ENCODE measurements at regions not wholly inside any gene's neighbourhood (a gene's known extent, or its start where the extent isn't known, plus 50 kb on each side); places are given as distances from the start of the nearest gene placed in this dataset.

GRCh38 chr2:176699644-176700043, 430.4 kb downstream of the MTX2 start:
- H3K4me3 Mint-ChIP-seq: no peak overlapping the region
- H3K9me3 Mint-ChIP-seq: no peaks in the 10 kb centered on the region
- DNase-seq (ENCODE audit: low spot score in 2 of 2) (no peak), ATAC-seq (no peak)
- no peaks in the 10 kb centered on the region for H3K36me3 Mint-ChIP-seq
- no peak overlapping the region for H3K27ac Mint-ChIP-seq
- H3K4me1 Mint-ChIP-seq: no peaks in the 10 kb centered on the region

GRCh38 chr2:176702131-176702530, 432.9 kb downstream of the MTX2 start:
- Mint-ChIP-seq H3K9me3 (no peaks in the 10 kb centered on the region), H3K36me3 (no peaks in the 10 kb centered on the region), H3K4me1 (no peaks in the 10 kb centered on the region), H3K4me3 (no peak overlapping the region), H3K27ac (no peak overlapping the region)
- no peak for ATAC-seq
- no peak for DNase-seq (ENCODE audit: low spot score in 2 of 2)

- no peak for DNase-seq (ENCODE audit: low spot score in 2 of 2)
- Mint-ChIP-seq H3K9me3 (no peaks in the 10 kb centered on the region), H3K27ac (no peak overlapping the region)
Observed at GRCh38 chr2:176704282-176704858, 435.1 kb downstream of the MTX2 start.

GRCh38 chr2:176709149-176709951, 440.1 kb downstream of the MTX2 start:
- Mint-ChIP-seq H3K4me3 (no peak overlapping the region), H3K36me3 (no peaks in the 10 kb centered on the region), H3K9me3 (no peaks in the 10 kb centered on the region), H3K4me1 (no peaks in the 10 kb centered on the region), H3K27ac (no peak overlapping the region)
- no peak for DNase-seq (ENCODE audit: low spot score in 2 of 2)
- no peak for ATAC-seq

More at GRCh38 chr2:176704282-176704858, 435.1 kb downstream of the MTX2 start:
- no peak for ATAC-seq
- H3K36me3 Mint-ChIP-seq: no peaks in the 10 kb centered on the region
- H3K4me1 Mint-ChIP-seq: no peaks in the 10 kb centered on the region
- H3K4me3 Mint-ChIP-seq: no peak overlapping the region

- no peak overlapping the region for H3K4me3 Mint-ChIP-seq
- no peaks in the 10 kb centered on the region for H3K9me3 Mint-ChIP-seq
- no peaks in the 10 kb centered on the region for H3K4me1 Mint-ChIP-seq
- no peak for ATAC-seq
- no peak for DNase-seq (ENCODE audit: low spot score in 2 of 2)
- H3K27ac Mint-ChIP-seq: no peak overlapping the region
- H3K36me3 Mint-ChIP-seq: no peaks in the 10 kb centered on the region
Observed at GRCh38 chr2:176709991-176710390, 440.7 kb downstream of the MTX2 start.

GRCh38 chr2:176710657-176711186, 441.5 kb downstream of the MTX2 start:
- H3K36me3 Mint-ChIP-seq: no peaks in the 10 kb centered on the region
- H3K9me3 Mint-ChIP-seq: no peaks in the 10 kb centered on the region
- H3K4me3 Mint-ChIP-seq: no peak overlapping the region
- no peak overlapping the region for H3K27ac Mint-ChIP-seq
- no peak for DNase-seq (ENCODE audit: low spot score in 2 of 2)
- no peak for ATAC-seq
- no peaks in the 10 kb centered on the region for H3K4me1 Mint-ChIP-seq

- ATAC-seq (no peak), DNase-seq (ENCODE audit: low spot score in 2 of 2) (no peak)
- no peaks in the 10 kb centered on the region for H3K36me3 Mint-ChIP-seq
- H3K4me1 Mint-ChIP-seq: no peaks in the 10 kb centered on the region
- H3K27ac Mint-ChIP-seq: no peak overlapping the region
- no peak overlapping the region for H3K4me3 Mint-ChIP-seq
- H3K9me3 Mint-ChIP-seq: peaks cover 3% of the 10 kb centered on the region
Observed at GRCh38 chr2:176725873-176726645, 456.8 kb downstream of the MTX2 start.

- no peak overlapping the region for H3K4me3 Mint-ChIP-seq
- H3K9me3 Mint-ChIP-seq: no peaks in the 10 kb centered on the region
- no peaks in the 10 kb centered on the region for H3K36me3 Mint-ChIP-seq
- no peak for ATAC-seq
- H3K27ac Mint-ChIP-seq: no peak overlapping the region
- no peaks in the 10 kb centered on the region for H3K4me1 Mint-ChIP-seq
- DNase-seq (ENCODE audit: low spot score in 2 of 2): no peak
Observed at GRCh38 chr2:176727696-176728095, 458.5 kb downstream of the MTX2 start.

- no peak for DNase-seq (ENCODE audit: low spot score in 2 of 2)
- Mint-ChIP-seq H3K4me1 (no peaks in the 10 kb centered on the region), H3K4me3 (no peak overlapping the region), H3K27ac (no peak overlapping the region), H3K9me3 (no peaks in the 10 kb centered on the region), H3K36me3 (no peaks in the 10 kb centered on the region)
- no peak for ATAC-seq
Observed at GRCh38 chr2:176729706-176730569, 460.7 kb downstream of the MTX2 start.

GRCh38 chr2:176732780-176733179, 463.5 kb downstream of the MTX2 start:
- Mint-ChIP-seq H3K4me1 (no peaks in the 10 kb centered on the region), H3K36me3 (no peaks in the 10 kb centered on the region), H3K9me3 (no peaks in the 10 kb centered on the region), H3K27ac (no peak overlapping the region), H3K4me3 (no peak overlapping the region)
- no peak for DNase-seq (ENCODE audit: low spot score in 2 of 2)
- no peak for ATAC-seq

GRCh38 chr2:176733698-176734430, 464.6 kb downstream of the MTX2 start:
- H3K27ac Mint-ChIP-seq: no peak overlapping the region
- H3K4me1 Mint-ChIP-seq: no peaks in the 10 kb centered on the region
- H3K4me3 Mint-ChIP-seq: no peak overlapping the region
- H3K9me3 Mint-ChIP-seq: no peaks in the 10 kb centered on the region
- DNase-seq (ENCODE audit: low spot score in 2 of 2) (no peak), ATAC-seq (no peak)
- no peaks in the 10 kb centered on the region for H3K36me3 Mint-ChIP-seq

- Mint-ChIP-seq H3K36me3 (no peaks in the 10 kb centered on the region), H3K27ac (no peak overlapping the region), H3K9me3 (no peaks in the 10 kb centered on the region), H3K4me1 (no peaks in the 10 kb centered on the region), H3K4me3 (no peak overlapping the region)
- no peak for ATAC-seq
- DNase-seq (ENCODE audit: low spot score in 2 of 2): no peak
Observed at GRCh38 chr2:176734868-176735267, 465.6 kb downstream of the MTX2 start.

GRCh38 chr2:176742271-176742670, 470.3 kb upstream of the HNRNPA3 start:
- Mint-ChIP-seq H3K27ac (no peak overlapping the region), H3K36me3 (no peaks in the 10 kb centered on the region), H3K9me3 (no peaks in the 10 kb centered on the region), H3K4me1 (peaks cover 5% of the 10 kb centered on the region), H3K4me3 (no peak overlapping the region)
- no peak for DNase-seq (ENCODE audit: low spot score in 2 of 2)
- ATAC-seq: no peak

GRCh38 chr2:176743671-176744070, 468.9 kb upstream of the HNRNPA3 start:
- DNase-seq (ENCODE audit: low spot score in 2 of 2): no peak
- no peaks in the 10 kb centered on the region for H3K36me3 Mint-ChIP-seq
- H3K9me3 Mint-ChIP-seq: no peaks in the 10 kb centered on the region
- no peak overlapping the region for H3K4me3 Mint-ChIP-seq
- H3K27ac Mint-ChIP-seq: no peak overlapping the region
- H3K4me1 Mint-ChIP-seq: peaks cover 5% of the 10 kb centered on the region
- no peak for ATAC-seq

All from stimulated activated effector memory CD8-positive, alpha-beta T cell treated with anti-CD3 and anti-CD28 coated beads, Interleukin-12 subunit alpha, Interleukin-12 subunit beta, amount 100 ng/mL, for 72 hours (primary cell).